ENCODE measurements at regions not wholly inside any gene's neighbourhood (a gene's known extent, or its start where the extent isn't known, plus 50 kb on each side); places are given as distances from the start of the nearest gene placed in this dataset.

DNA sequence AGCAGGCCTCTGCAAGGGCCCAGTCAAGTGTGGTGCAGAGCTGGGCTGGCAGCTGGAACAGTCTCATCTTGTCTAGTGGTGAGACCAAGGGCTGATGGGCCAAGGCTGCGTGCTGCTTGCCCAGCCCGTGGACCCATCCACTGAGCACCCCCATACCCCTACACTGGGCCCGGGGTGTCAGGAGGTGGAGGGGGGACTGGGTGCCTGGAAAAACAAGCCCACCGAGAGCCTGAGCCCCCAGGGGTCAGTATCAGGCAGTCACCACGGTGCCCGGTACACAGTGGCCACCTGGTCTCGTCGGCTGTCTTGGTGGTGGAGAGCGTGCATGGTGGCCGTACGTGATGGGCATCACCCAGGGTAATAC, 238.3 kb downstream of the SEC14L1 start (continued):
- TF ChIP-seq, protein P1, sequence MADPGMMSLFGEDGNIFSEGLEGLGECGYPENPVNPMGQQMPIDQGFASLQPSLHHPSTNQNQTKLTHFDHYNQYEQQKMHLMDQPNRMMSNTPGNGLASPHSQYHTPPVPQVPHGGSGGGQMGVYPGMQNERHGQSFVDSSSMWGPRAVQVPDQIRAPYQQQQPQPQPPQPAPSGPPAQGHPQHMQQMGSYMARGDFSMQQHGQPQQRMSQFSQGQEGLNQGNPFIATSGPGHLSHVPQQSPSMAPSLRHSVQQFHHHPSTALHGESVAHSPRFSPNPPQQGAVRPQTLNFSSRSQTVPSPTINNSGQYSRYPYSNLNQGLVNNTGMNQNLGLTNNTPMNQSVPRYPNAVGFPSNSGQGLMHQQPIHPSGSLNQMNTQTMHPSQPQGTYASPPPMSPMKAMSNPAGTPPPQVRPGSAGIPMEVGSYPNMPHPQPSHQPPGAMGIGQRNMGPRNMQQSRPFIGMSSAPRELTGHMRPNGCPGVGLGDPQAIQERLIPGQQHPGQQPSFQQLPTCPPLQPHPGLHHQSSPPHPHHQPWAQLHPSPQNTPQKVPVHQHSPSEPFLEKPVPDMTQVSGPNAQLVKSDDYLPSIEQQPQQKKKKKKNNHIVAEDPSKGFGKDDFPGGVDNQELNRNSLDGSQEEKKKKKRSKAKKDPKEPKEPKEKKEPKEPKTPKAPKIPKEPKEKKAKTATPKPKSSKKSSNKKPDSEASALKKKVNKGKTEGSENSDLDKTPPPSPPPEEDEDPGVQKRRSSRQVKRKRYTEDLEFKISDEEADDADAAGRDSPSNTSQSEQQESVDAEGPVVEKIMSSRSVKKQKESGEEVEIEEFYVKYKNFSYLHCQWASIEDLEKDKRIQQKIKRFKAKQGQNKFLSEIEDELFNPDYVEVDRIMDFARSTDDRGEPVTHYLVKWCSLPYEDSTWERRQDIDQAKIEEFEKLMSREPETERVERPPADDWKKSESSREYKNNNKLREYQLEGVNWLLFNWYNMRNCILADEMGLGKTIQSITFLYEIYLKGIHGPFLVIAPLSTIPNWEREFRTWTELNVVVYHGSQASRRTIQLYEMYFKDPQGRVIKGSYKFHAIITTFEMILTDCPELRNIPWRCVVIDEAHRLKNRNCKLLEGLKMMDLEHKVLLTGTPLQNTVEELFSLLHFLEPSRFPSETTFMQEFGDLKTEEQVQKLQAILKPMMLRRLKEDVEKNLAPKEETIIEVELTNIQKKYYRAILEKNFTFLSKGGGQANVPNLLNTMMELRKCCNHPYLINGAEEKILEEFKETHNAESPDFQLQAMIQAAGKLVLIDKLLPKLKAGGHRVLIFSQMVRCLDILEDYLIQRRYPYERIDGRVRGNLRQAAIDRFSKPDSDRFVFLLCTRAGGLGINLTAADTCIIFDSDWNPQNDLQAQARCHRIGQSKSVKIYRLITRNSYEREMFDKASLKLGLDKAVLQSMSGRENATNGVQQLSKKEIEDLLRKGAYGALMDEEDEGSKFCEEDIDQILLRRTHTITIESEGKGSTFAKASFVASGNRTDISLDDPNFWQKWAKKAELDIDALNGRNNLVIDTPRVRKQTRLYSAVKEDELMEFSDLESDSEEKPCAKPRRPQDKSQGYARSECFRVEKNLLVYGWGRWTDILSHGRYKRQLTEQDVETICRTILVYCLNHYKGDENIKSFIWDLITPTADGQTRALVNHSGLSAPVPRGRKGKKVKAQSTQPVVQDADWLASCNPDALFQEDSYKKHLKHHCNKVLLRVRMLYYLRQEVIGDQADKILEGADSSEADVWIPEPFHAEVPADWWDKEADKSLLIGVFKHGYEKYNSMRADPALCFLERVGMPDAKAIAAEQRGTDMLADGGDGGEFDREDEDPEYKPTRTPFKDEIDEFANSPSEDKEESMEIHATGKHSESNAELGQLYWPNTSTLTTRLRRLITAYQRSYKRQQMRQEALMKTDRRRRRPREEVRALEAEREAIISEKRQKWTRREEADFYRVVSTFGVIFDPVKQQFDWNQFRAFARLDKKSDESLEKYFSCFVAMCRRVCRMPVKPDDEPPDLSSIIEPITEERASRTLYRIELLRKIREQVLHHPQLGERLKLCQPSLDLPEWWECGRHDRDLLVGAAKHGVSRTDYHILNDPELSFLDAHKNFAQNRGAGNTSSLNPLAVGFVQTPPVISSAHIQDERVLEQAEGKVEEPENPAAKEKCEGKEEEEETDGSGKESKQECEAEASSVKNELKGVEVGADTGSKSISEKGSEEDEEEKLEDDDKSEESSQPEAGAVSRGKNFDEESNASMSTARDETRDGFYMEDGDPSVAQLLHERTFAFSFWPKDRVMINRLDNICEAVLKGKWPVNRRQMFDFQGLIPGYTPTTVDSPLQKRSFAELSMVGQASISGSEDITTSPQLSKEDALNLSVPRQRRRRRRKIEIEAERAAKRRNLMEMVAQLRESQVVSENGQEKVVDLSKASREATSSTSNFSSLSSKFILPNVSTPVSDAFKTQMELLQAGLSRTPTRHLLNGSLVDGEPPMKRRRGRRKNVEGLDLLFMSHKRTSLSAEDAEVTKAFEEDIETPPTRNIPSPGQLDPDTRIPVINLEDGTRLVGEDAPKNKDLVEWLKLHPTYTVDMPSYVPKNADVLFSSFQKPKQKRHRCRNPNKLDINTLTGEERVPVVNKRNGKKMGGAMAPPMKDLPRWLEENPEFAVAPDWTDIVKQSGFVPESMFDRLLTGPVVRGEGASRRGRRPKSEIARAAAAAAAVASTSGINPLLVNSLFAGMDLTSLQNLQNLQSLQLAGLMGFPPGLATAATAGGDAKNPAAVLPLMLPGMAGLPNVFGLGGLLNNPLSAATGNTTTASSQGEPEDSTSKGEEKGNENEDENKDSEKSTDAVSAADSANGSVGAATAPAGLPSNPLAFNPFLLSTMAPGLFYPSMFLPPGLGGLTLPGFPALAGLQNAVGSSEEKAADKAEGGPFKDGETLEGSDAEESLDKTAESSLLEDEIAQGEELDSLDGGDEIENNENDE (IDR thresholded peaks at IDR 0.05; ENCODE audit: insufficient replicate concordance, low read length) = no peak
- TF ChIP-seq TBP (IDR thresholded peaks at IDR 0.05; ENCODE audit: low read depth, low read length) (no peak), HDAC6 (IDR thresholded peaks at IDR 0.05; ENCODE audit: low read depth, low read length) (no peak), SUZ12 (IDR thresholded peaks at IDR 0.05; ENCODE audit: low read length) (no peak), CBX5 (IDR thresholded peaks at IDR 0.05; ENCODE audit: low read depth, low read length) (no peak), CHD2 (IDR thresholded peaks at IDR 0.05; ENCODE audit: low read length) (no peak), MAFK (IDR thresholded peaks at IDR 0.05; ENCODE audit: low read depth, low read length) (no peak), CBX8 (IDR thresholded peaks at IDR 0.05; ENCODE audit: borderline replicate concordance, low read depth, low read length) (no peak)
- TF ChIP-seq, protein P2, sequence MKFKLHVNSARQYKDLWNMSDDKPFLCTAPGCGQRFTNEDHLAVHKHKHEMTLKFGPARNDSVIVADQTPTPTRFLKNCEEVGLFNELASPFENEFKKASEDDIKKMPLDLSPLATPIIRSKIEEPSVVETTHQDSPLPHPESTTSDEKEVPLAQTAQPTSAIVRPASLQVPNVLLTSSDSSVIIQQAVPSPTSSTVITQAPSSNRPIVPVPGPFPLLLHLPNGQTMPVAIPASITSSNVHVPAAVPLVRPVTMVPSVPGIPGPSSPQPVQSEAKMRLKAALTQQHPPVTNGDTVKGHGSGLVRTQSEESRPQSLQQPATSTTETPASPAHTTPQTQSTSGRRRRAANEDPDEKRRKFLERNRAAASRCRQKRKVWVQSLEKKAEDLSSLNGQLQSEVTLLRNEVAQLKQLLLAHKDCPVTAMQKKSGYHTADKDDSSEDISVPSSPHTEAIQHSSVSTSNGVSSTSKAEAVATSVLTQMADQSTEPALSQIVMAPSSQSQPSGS (IDR thresholded peaks at IDR 0.05; ENCODE audit: low read length) = no peak
